ENCODE measurements at regions not wholly inside any gene's neighbourhood (a gene's known extent, or its start where the extent isn't known, plus 50 kb on each side); places are given as distances from the start of the nearest gene placed in this dataset.

DNA sequence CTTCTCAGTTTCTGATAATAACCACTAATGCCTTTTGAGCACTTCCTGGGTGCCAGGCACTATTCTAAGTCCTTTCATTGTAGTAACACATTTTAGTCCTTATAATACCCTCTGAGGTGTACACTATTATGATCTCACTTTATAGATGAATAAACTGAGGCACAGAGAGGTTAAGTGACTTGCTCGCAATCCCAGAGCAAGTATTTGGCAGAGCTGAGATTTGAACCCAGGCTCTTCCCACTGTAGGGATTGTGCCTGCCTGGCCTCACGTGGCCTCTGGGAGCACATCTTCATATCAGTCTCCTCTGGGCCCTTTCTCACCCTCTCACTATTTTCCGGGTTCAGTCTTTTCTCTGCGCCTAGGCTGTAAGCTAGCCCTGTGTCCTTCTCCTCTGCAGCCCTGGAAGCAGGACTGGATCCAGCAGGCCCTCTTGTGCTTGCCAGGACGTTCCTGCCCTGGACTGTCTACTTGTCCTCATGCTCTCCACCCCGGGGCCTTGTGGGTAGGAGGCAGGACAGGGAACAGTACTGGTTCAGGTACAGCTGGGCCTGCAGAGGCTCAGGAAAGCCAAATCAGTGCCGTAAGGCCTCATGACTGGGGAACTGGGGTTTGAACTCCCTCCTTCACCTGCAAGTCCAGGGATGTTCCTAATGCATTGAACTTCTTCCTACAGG, 139.6 kb downstream of the VEGFA start (continued):
- no peak for TF ChIP-seq NFIC (IDR thresholded peaks at IDR 0.05)
- no peak for TF ChIP-seq MCM2 (IDR thresholded peaks at IDR 0.05; ENCODE audit: low read depth)
- TF ChIP-seq NR1H2 (CRISPR knock-in tag; IDR thresholded peaks at IDR 0.05) = no peak
- TF ChIP-seq PHB (CRISPR knock-in tag; IDR thresholded peaks at IDR 0.05) = peak; percentile 14; the same call in 1 of the 2 replicates
- TF ChIP-seq SP2 (IDR thresholded peaks at IDR 0.05; ENCODE audit: extremely low read depth, low read depth, low read length, poor library complexity, severe bottlenecking) = no peak
- no peak for TF ChIP-seq MCM5 (IDR thresholded peaks at IDR 0.05; ENCODE audit: low read depth)
- peak in 1 of 2 experiments; percentile 29; a peak in 1 of 4 replicates for TF ChIP-seq RCOR1 (IDR thresholded peaks at IDR 0.05; ENCODE audit: borderline replicate concordance in 1 of 2, low read depth in 2 of 2, low read length in 2 of 2)
- TF ChIP-seq, protein P1, sequence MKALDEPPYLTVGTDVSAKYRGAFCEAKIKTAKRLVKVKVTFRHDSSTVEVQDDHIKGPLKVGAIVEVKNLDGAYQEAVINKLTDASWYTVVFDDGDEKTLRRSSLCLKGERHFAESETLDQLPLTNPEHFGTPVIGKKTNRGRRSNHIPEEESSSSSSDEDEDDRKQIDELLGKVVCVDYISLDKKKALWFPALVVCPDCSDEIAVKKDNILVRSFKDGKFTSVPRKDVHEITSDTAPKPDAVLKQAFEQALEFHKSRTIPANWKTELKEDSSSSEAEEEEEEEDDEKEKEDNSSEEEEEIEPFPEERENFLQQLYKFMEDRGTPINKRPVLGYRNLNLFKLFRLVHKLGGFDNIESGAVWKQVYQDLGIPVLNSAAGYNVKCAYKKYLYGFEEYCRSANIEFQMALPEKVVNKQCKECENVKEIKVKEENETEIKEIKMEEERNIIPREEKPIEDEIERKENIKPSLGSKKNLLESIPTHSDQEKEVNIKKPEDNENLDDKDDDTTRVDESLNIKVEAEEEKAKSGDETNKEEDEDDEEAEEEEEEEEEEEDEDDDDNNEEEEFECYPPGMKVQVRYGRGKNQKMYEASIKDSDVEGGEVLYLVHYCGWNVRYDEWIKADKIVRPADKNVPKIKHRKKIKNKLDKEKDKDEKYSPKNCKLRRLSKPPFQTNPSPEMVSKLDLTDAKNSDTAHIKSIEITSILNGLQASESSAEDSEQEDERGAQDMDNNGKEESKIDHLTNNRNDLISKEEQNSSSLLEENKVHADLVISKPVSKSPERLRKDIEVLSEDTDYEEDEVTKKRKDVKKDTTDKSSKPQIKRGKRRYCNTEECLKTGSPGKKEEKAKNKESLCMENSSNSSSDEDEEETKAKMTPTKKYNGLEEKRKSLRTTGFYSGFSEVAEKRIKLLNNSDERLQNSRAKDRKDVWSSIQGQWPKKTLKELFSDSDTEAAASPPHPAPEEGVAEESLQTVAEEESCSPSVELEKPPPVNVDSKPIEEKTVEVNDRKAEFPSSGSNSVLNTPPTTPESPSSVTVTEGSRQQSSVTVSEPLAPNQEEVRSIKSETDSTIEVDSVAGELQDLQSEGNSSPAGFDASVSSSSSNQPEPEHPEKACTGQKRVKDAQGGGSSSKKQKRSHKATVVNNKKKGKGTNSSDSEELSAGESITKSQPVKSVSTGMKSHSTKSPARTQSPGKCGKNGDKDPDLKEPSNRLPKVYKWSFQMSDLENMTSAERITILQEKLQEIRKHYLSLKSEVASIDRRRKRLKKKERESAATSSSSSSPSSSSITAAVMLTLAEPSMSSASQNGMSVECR (CRISPR knock-in tag; IDR thresholded peaks at IDR 0.05) = no peak
- TF ChIP-seq, protein P2, sequence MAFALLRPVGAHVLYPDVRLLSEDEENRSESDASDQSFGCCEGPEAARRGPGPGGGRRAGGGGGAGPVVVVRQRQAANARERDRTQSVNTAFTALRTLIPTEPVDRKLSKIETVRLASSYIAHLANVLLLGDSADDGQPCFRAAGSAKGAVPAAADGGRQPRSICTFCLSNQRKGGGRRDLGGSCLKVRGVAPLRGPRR (CRISPR knock-in tag; IDR thresholded peaks at IDR 0.05) = 0 out of 2 replicates have a peak, but pooled peaks have one; percentile 72
- peak; percentile 73; the same call in 1 of the 2 replicates for TF ChIP-seq HIVEP1 (CRISPR knock-in tag; IDR thresholded peaks at IDR 0.05)
- TF ChIP-seq ZNF77 (CRISPR knock-in tag; IDR thresholded peaks at IDR 0.05) = no peak
- TF ChIP-seq MXI1 (IDR thresholded peaks at IDR 0.05; ENCODE audit: low read depth, low read length) = no peak
- TF ChIP-seq SAP30 (IDR thresholded peaks at IDR 0.05; ENCODE audit: borderline replicate concordance, insufficient read depth, low read depth, low read length, poor library complexity, severe bottlenecking) = no peak
- 0 out of 2 replicates have a peak, but pooled peaks have one; percentile 5 for TF ChIP-seq ZFP1 (CRISPR knock-in tag; IDR thresholded peaks at IDR 0.05)
- TF ChIP-seq KLF10 (CRISPR knock-in tag; IDR thresholded peaks at IDR 0.05) = no peak
- TF ChIP-seq ARNT (IDR thresholded peaks at IDR 0.05) = no peak
- no peak for TF ChIP-seq TAF1 (IDR thresholded peaks at IDR 0.05; ENCODE audit: control insufficient read depth, extremely low read depth, insufficient read depth, low read length, severe bottlenecking)
- TF ChIP-seq, protein P3, sequence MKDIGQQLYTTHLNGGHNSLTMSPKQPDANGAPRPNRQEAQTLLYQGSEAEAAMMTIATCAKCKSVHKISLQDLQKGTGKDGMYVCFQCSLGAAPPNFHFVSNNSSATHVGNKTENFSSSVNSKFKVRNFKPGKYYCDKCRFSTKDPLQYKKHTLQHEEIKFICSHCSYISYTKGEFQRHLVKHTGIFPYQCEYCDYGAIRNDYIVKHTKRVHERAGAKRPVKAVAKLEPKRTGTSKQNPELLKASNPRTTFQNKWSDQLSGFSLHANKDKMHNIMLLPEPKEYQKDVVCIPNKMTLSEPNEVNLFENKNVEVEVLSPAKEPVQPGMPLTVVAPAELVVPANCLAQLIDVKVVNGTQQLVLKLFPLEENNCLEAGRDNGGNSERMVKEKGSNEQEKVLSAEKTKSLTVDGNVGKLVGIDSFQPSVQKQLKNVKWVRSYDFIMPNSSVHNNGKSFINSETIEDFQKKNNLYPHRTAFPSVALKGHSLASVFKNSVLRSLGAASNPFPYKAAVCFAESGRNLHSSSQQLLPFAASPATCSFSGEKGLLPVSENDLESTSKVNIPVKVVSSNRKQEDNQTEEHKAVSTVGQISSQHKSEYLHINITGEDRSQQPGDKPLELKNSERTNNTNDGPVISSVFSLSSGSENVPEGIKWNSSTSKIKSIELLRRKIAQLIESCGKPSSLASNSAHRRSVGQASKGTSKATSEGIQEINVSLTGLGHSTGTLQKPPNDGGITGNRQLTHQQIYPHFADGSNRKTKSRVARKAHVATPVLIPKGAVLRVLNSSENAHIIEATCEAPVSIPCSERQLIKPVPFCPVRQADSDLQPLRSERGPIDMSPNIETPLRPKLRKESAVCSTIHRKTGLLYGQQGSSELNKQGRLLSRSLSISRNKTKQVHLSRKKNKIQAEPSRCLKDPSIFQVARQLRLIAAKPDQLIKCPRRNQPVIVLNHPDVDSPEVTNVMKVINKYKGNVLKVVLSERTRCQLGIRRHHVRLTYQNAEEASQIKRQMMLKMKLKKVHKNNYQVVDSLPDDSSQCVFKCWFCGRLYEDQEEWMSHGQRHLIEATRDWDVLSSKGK (CRISPR knock-in tag; IDR thresholded peaks at IDR 0.05) = 0 out of 2 replicates have a peak, but pooled peaks have one; percentile 12
- TF ChIP-seq GTF2A2 (tag; IDR thresholded peaks at IDR 0.05) = 0 out of 2 replicates have a peak, but pooled peaks have one; percentile 35

Measured in K562 (cell line).